ENCODE measurements at regions not wholly inside any gene's neighbourhood (a gene's known extent, or its start where the extent isn't known, plus 50 kb on each side); places are given as distances from the start of the nearest gene placed in this dataset.
"Not testable (repeated sequence)": the region's sequence is repeated elsewhere in the genome, so short reads cannot be mapped to it uniquely, and the experiment has no call there.

- no peaks in the 10 kb centered on the region for H3K27me3 ChIP-seq
- intact Hi-C loops (cut with DNase I), result no loop called here
- no peak for DNase-seq (ENCODE audit: extremely low spot score)
- H3K9me3 ChIP-seq, result peaks cover 0 to 9% (median 2%) of the 10 kb centered on the region in 4 donors
- H3K4me1 ChIP-seq, result no peaks in the 10 kb centered on the region
- H3K36me3 ChIP-seq, result no peaks in the 10 kb centered on the region
- TF ChIP-seq EP300 (IDR thresholded peaks at IDR 0.05) (no peak), POLR2AphosphoS5 (IDR thresholded peaks at IDR 0.05) (no peak), POLR2A (IDR thresholded peaks at IDR 0.05; ENCODE audit: low read depth) (no peak), CTCF (IDR thresholded peaks at IDR 0.05) (no peak)
- 94% methylated on average over 4 of the region's 4 CpGs for WGBS
- H3K4me3 ChIP-seq, result no peak overlapping the region
- no peak overlapping the region for H3K27ac ChIP-seq (replicated peaks in 1 of 4)
These were observed 966.0 kb upstream of the ACO1 start for GRCh38 chr9:31418419-31418818.

- H3K4me1 ChIP-seq; intact Hi-C loops (cut with DNase I); DNase-seq (ENCODE audit: extremely low spot score); H3K27ac ChIP-seq (replicated peaks in 1 of 4); H3K4me3 ChIP-seq; H3K36me3 ChIP-seq; H3K9me3 ChIP-seq; H3K27me3 ChIP-seq: not testable (repeated sequence)
- 73% methylated on average over 7 of the region's 7 CpGs for WGBS
These were observed 940.6 kb upstream of the ACO1 start for GRCh38 chr9:31443630-31444457.

- no peak for DNase-seq (ENCODE audit: extremely low spot score)
- Histone ChIP-seq H3K9me3 (no peaks in the 10 kb centered on the region), H3K27me3 (no peaks in the 10 kb centered on the region), H3K36me3 (no peaks in the 10 kb centered on the region), H3K27ac (replicated peaks in 1 of 4) (no peak overlapping the region), H3K4me3 (no peak overlapping the region), H3K4me1 (peaks cover 0 to 4% (median 0%) of the 10 kb centered on the region in 4 donors)
- TF ChIP-seq EP300 (IDR thresholded peaks at IDR 0.05), result no peak
- no peak for TF ChIP-seq POLR2A (IDR thresholded peaks at IDR 0.05; ENCODE audit: low read depth)
- TF ChIP-seq POLR2AphosphoS5 (IDR thresholded peaks at IDR 0.05), result no peak
- no peak for TF ChIP-seq CTCF (IDR thresholded peaks at IDR 0.05)
- WGBS, result 92% methylated on average over 1 of the region's 1 CpG
- intact Hi-C loops (cut with DNase I), result no loop called here
These were observed 939.1 kb upstream of the ACO1 start for GRCh38 chr9:31445357-31445756.

- no peak for DNase-seq (ENCODE audit: extremely low spot score)
- H3K9me3 ChIP-seq, result no peaks in the 10 kb centered on the region
- H3K27me3 ChIP-seq, result no peaks in the 10 kb centered on the region
- WGBS, result 89% methylated on average over 4 of the region's 4 CpGs
- no peak overlapping the region for H3K27ac ChIP-seq (replicated peaks in 1 of 4)
- peaks cover 0 to 4% (median 0%) of the 10 kb centered on the region in 4 donors for H3K4me1 ChIP-seq
- TF ChIP-seq EP300 (IDR thresholded peaks at IDR 0.05) (no peak), CTCF (IDR thresholded peaks at IDR 0.05) (no peak), POLR2AphosphoS5 (IDR thresholded peaks at IDR 0.05) (no peak), POLR2A (IDR thresholded peaks at IDR 0.05; ENCODE audit: low read depth) (no peak)
- intact Hi-C loops (cut with DNase I), result no loop called here
- no peaks in the 10 kb centered on the region for H3K36me3 ChIP-seq
- no peak overlapping the region for H3K4me3 ChIP-seq
These were observed 938.5 kb upstream of the ACO1 start for GRCh38 chr9:31445960-31446359.

- Histone ChIP-seq H3K9me3 (peaks cover 0 to 4% (median 0%) of the 10 kb centered on the region in 4 donors), H3K27ac (replicated peaks in 1 of 4) (no peak overlapping the region), H3K4me1 (no peaks in the 10 kb centered on the region), H3K27me3 (no peaks in the 10 kb centered on the region), H3K36me3 (no peaks in the 10 kb centered on the region), H3K4me3 (no peak overlapping the region)
- intact Hi-C loops (cut with DNase I), result no loop called here
- no peak for DNase-seq (ENCODE audit: extremely low spot score)
- 90% methylated on average over 4 of the region's 4 CpGs for WGBS
- TF ChIP-seq CTCF (IDR thresholded peaks at IDR 0.05) (no peak), EP300 (IDR thresholded peaks at IDR 0.05) (no peak), POLR2A (IDR thresholded peaks at IDR 0.05; ENCODE audit: low read depth) (no peak), POLR2AphosphoS5 (IDR thresholded peaks at IDR 0.05) (no peak)
These were observed 917.4 kb upstream of the ACO1 start for GRCh38 chr9:31467075-31467474.

Data from esophagus muscularis mucosa (tissue), 4 donors.